GM19438 (cell line): ENCODE measurements at regions not wholly inside any gene's neighbourhood (a gene's known extent, or its start where the extent isn't known, plus 50 kb on each side); places are given as distances from the start of the nearest gene placed in this dataset.

Experiments used
- ATAC-seq: cut with Tn5 transposase; IDR thresholded peaks from one replicate; pipeline ENCODE4 v1.9.1; 2021; ENCODE audit warnings: low read depth; ENCODE audit not compliant: unreplicated experiment

DNA sequence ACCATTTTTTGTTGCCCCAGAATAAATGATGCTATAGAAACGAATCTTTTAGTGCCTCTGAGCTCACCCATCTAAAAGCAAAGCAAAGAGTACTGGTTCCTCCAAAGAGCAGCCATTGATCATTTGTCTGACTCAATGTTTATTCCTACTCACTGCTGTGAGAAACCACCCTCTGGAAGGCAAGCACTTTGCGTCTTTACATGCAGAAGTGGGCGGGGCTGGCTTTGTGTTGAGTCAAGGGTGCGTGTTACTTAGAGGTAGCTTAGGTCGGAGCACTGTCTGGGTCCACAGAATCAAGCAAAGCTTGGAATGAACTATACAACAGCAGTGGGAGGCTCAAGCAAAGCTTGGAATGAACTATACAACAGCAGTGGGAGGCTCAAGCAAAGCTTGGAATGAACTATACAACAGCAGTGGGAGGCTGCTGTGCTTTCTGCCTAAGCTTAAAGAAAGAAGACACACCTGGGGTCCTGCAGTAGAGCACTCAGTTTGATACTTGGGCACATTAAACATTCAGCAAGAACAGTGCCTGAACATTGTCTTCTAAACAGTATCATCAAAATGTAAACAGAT lies 77.2 kb upstream of the PRICKLE1 start:
- no peak for ATAC-seq

DNA sequence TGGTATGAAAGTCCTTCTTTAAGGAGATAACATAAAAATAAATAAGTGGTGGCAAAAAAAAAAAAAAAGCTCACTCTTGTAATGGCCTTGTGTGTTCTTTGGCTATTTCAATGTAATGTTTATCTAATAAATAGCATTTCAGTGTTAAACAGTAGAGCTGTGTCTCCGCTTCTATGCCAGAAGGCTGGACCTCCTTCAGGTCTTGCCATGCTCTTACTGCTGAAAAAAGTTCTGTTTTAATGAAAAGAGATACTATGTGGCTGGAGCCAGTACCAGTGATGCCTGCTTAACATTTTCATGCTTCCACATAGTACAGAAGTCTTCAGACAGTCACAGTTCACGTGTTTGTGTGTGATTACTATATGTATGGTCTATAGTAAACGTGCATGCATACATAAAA lies 74.1 kb upstream of the PRICKLE1 start:
- ATAC-seq: no peak

DNA sequence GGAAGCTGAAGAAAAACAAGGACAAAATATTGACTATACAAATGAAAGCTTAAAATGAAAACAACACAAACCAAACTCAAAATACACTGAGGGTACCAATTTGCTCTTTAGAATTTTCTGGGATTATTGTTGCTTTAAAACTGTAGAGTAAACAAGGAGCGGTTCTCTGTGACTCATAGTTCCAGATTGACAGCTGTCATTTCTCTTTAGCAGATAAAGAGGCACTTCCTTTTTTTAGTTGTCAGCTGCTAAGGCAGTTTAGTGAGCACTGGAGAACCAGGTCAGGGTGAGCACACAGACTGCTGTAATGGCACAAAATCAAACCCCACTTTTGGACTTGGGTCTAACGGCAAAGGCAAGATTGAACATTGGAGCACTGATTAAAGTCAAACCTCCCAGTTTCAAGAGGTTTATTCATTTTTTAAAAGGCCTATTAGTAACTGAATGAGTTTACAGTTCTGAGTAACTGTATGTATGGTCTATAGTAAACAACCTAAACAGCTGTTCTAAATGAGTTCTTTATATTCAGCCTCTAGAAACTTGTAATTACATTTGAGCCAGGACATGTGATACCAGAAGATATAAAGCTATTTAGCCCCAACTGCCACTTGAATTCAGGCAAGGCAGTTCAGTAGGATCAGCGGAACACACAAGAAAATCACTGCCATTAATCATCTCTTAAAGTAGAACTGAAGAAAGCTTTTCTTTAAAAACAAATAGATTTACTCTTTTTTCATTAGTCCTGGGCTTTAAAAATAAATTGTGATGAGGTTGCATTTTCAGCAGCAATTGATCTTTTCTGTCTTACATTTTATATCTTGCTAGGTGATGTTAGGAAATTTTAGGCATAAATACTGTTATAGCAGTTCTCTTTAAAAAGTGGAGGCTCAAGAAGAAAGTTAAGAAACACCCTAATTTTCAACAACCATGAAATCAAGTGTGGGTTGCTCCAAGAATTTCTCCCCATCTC lies 71.7 kb upstream of the PRICKLE1 start:
- no peak for ATAC-seq

DNA sequence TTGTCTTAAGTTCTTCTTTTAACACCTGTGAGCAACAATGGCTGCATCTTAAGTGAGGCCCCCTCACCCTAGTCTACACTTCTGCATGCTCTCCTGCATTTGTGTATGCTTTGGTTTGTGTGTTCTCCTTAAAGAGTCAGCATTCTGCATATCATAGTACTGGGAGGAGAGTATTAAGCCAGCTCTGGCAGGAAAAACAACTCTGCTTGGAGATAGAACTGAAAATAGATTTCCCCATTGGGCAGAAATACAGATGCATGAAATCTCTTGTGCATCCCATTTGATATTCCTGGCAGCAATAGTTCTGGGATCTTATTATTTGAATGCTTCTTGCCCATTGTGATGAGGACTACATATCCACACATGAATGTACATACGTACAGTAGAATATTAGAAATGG lies 70.6 kb upstream of the PRICKLE1 start:
- no peak for ATAC-seq

DNA sequence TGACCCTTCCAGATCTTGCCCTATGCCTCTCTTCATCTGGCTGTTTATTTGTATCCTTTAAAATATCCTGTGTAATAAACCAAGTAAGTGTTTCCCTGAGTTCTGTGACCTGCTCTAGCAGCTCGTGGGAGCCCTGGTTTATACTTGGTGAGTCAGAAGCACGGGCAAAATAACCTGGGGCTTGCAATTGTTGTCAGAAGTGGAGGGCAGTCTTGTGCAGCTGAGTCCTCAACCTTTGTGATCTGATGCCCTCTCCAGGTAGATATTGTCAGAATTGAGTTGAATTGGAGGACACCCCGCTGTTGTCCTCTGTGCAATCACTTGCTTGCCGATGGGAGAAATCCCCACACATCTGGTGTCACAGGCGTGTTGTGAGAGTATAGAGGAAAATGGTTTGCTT lies 62.5 kb upstream of the PRICKLE1 start:
- ATAC-seq: no peak

DNA sequence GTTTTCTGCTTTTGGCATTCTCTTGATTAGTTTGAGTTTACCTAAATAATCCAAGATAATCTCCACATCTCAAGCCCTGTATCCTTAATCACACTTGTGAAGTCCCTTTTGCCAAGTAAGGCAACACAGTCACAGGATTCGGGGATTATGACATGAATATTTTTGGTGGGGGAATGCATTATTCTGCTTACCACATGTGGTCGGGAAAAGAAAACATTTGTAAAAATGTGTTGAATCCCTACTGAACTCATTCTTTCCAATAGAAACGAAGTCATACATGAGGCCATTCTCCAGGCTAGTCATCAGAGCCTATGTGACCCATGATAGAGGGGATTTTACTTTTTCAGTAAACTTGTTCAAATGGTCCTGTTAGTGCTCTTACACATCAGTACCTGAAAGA lies 58.5 kb upstream of the PRICKLE1 start:
- no peak for ATAC-seq

DNA sequence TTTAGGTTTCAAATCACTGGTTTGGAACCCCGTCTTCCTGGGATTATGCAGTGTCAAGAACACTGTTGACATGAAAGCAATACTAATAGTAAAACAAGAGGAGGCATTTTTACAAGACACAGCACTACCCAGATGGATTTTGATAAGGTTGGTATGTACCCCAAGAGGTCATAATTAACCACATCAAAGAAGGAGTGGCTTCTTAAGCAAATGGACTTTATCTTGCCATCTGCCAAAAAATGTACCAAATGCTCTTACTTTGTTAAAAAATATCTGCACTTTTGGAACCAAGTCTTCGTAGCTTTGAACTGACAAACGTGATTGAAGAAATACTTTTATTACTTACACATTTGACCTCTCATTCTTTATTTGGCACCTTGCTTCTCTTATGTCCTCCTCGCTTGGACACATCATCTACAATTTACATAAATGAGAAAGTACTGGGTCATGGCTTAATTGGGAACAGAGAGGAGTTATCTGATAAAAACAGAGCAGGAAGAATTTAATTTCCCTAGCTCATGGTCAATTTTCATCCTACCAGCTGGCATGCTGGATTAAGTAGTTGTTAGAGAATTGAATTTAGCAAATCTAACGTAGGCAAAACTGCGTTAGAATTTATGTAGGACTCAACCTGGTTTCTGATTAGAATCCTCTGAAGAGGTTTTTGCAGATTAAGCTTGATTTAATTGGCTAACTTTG lies 54.5 kb upstream of the PRICKLE1 start:
- no peak for ATAC-seq

DNA sequence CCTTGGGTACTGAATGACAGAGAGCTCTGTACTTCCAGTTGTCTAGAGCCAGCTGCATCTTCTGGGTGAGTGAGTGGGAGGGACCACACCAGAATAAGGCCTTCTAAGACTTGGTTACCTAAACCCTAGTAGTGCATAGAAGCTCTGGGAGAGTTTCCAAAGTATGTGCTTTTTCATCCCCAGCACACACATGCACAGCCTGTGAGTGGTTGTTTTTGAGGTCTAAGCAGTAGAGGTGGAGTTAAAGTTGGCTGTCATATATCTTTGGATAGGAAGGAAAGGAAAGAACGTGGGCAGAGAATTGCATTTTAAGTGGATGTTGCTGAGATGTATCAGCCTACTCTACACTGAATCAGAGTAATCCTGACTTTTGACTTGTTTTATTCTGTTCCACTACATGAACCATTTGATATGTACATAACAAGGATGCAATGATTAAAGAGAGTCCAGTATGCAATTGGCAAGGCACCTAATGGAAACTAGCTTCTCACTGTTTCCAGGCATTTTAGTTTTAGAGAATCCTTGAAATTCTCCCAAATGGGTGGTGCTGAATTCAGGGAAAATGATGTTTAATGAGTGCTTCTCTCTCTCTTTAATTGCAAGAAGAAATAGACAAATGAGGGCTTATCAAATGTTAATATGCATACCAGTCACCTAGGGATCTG lies 51.8 kb upstream of the PRICKLE1 start:
- no peak for ATAC-seq

DNA sequence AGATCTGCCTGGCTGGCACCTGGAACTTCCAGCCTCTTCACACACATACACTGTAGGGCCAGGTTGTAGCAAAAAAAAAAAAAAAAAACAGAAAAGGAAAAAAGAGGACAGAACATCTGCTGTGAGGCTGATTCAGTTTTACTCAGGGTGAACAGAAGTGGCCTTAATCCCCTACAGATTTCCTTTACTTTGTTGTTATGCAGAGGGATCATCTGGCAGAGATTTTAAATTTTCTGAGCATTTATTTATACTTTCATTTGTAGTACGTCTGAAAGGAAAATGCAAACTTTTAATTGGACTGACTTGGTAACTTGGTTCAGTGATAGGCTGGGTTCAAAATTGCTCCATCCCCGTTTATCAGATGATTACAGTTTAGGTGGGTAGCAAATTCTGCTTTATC lies 50.8 kb upstream of the PRICKLE1 start:
- ATAC-seq: no peak

DNA sequence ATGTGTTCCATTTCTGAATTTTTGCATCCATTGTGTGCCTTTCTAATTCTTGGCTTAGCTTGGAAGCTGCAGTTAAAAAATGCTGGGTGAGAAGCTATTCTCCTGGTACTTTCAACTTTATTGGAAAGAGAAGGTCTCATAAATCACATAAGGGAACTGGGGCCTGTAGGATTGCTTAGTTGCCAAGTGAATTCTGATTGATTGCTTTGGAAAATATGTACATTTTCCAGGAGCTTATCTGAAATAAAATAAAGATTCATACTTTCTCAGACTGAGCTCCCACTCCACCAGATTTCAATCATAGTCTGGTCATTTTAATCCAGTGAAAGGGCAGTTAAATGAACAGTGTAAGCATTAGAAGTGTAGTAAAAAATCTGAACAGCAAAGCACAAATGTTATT lies 50.0 kb upstream of the PRICKLE1 start:
- ATAC-seq: no peak
